Uterus (tissue), 2 donors: ENCODE measurements at regions not wholly inside any gene's neighbourhood (a gene's known extent, or its start where the extent isn't known, plus 50 kb on each side); places are given as distances from the start of the nearest gene placed in this dataset.
"Not testable (repeated sequence)": the region's sequence is repeated elsewhere in the genome, so short reads cannot be mapped to it uniquely, and the experiment has no call there.

Source experiments
- CTCF ChIP-seq, 4 experiments: fragments of 200-600 bp in 2 of 4; fragments of 450-650 bp in 2 of 4; sonication (generic) in 2 of 4; IDR thresholded peaks; one replicate each; pipeline ENCODE4 v1.5.1; 2016 to 2019; ENCODE audit warnings: antibody characterized with exemption in 4 of 4, mild to moderate bottlenecking in 2 of 4, moderate library complexity in 1 of 4
- POLR2A ChIP-seq, 2 donors: fragments of 450-650 bp; IDR thresholded peaks; one replicate each; pipeline ENCODE4 v1.6.1; 2016; ENCODE audit warnings: antibody characterized with exemption in 2 of 2, mild to moderate bottlenecking in 1 of 2, moderate library complexity in 1 of 2

DNA sequence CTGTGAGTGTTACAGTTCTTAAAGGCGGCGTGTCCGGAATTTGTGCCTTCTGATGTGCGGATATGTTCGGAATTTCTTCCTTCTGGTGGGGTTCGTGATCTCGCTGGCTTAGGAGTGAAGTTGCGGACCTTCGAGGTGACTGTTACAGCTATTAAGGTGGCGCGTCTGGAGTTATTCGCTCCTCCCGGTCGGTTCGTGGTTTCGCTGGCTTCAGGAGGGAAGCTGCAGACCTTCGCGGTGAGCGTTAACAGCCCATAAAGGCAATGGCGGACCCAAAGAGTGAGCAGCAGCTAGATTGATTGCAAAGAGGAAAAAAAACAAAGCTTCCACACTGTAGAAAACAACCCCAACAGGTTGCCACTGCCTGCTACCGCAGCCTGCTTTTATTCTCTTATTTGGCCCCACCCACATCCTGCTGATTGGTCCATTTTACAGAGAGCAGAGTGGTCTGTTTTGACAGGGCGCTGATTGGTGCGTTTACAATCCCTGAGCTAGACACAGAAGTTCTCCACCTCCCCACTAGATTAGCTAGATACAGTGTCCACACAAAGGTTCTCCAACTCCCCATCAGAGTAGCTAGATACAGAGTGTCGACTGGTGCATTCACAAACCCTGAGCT is 95.7 kb upstream of the MYO10 start:
- not testable (repeated sequence) for TF ChIP-seq POLR2A, CTCF (IDR thresholded peaks at IDR 0.05)
